ENCODE measurements at regions not wholly inside any gene's neighbourhood (a gene's known extent, or its start where the extent isn't known, plus 50 kb on each side); places are given as distances from the start of the nearest gene placed in this dataset.

- no peak for ATAC-seq (ENCODE audit: low FRiP score)
- H3K27me3 ChIP-seq (ENCODE audit: control insufficient read depth in 1 of 2, insufficient read depth in 2 of 2, low read length in 1 of 2): no peaks in the 10 kb centered on the region
- intact Hi-C loops (cut with DNase I): loop anchor here in 1 of 2 donors (10.0 kb wide), 1 partner anchor 135 kb away; no protein-coding TSS in a partner anchor
- no peak overlapping the region for H3K4me3 ChIP-seq (ENCODE audit: low read length in 2 of 2)
- DNase-seq: no peak
- H3K4me1 ChIP-seq (ENCODE audit: control insufficient read depth in 1 of 2, insufficient read depth in 2 of 2, low read length in 2 of 2): no peaks in the 10 kb centered on the region
- no peak overlapping the region for H3K27ac ChIP-seq (ENCODE audit: low read depth in 1 of 2, low read length in 2 of 2)
- no peaks in the 10 kb centered on the region for H3K9me3 ChIP-seq (ENCODE audit: control insufficient read depth, low read length)
- H3K36me3 ChIP-seq (ENCODE audit: control insufficient read depth in 1 of 2, insufficient read depth in 2 of 2, low read length in 1 of 2): no peaks in the 10 kb centered on the region
- 1% methylated on average over 2 of the region's 2 CpGs for WGBS, 2 donors
These were observed 116.9 kb upstream of the ARRDC3 start for GRCh38 chr5:91499943-91500531.

- Histone ChIP-seq H3K4me3 (ENCODE audit: low read length in 2 of 2) (no peak overlapping the region), H3K4me1 (ENCODE audit: control insufficient read depth in 1 of 2, insufficient read depth in 2 of 2, low read length in 2 of 2) (no peaks in the 10 kb centered on the region), H3K9me3 (ENCODE audit: control insufficient read depth, low read length) (no peaks in the 10 kb centered on the region), H3K36me3 (ENCODE audit: control insufficient read depth in 1 of 2, insufficient read depth in 2 of 2, low read length in 1 of 2) (no peaks in the 10 kb centered on the region), H3K27me3 (ENCODE audit: control insufficient read depth in 1 of 2, insufficient read depth in 2 of 2, low read length in 1 of 2) (no peaks in the 10 kb centered on the region), H3K27ac (ENCODE audit: low read depth in 1 of 2, low read length in 2 of 2) (no peak overlapping the region)
- ATAC-seq (ENCODE audit: low FRiP score): no peak
- intact Hi-C loops (cut with DNase I): no loop called here
- WGBS, 2 donors: 88 to 89% methylated on average over 2 of the region's 2 CpGs
- no peak for DNase-seq
These were observed 112.6 kb upstream of the ARRDC3 start for GRCh38 chr5:91495699-91496098.

- H3K27ac ChIP-seq (ENCODE audit: low read depth in 1 of 2, low read length in 2 of 2): no peak overlapping the region
- H3K27me3 ChIP-seq (ENCODE audit: control insufficient read depth in 1 of 2, insufficient read depth in 2 of 2, low read length in 1 of 2): no peaks in the 10 kb centered on the region
- 81 to 82% methylated on average over 4 of the region's 4 CpGs for WGBS, 2 donors
- no peak for ATAC-seq (ENCODE audit: low FRiP score)
- no peak for DNase-seq
- H3K4me3 ChIP-seq (ENCODE audit: low read length in 2 of 2): no peak overlapping the region
- no peaks in the 10 kb centered on the region for H3K9me3 ChIP-seq (ENCODE audit: control insufficient read depth, low read length)
- no peaks in the 10 kb centered on the region for H3K36me3 ChIP-seq (ENCODE audit: control insufficient read depth in 1 of 2, insufficient read depth in 2 of 2, low read length in 1 of 2)
- no peaks in the 10 kb centered on the region for H3K4me1 ChIP-seq (ENCODE audit: control insufficient read depth in 1 of 2, insufficient read depth in 2 of 2, low read length in 2 of 2)
- intact Hi-C loops (cut with DNase I): no loop called here
These were observed 111.4 kb upstream of the ARRDC3 start for GRCh38 chr5:91494447-91494996.

DNA sequence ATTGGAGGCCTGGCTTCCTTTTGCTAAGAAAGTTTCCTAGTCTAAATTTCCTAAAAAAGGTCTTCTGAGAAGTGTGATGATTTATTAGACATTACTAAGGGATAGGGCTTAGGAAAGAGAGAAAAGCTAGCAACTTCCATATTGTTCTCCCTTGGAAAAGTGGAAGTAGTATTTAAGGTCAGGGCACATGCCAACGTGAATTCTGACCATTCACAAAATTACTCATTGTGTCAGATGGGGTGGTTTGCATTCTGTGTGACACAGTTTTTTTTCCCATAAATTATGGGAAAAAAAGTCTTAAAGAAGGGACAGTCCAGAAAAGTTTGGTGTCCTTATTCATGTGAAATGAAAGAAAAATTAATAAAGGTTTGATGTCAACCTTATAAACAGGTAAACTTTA lies 110.0 kb upstream of the ARRDC3 start:
- Histone ChIP-seq H3K27ac (ENCODE audit: low read depth in 1 of 2, low read length in 2 of 2) (no peak overlapping the region), H3K4me1 (ENCODE audit: control insufficient read depth in 1 of 2, insufficient read depth in 2 of 2, low read length in 2 of 2) (no peaks in the 10 kb centered on the region), H3K27me3 (ENCODE audit: control insufficient read depth in 1 of 2, insufficient read depth in 2 of 2, low read length in 1 of 2) (no peaks in the 10 kb centered on the region), H3K9me3 (ENCODE audit: control insufficient read depth, low read length) (peaks cover 1% of the 10 kb centered on the region), H3K36me3 (ENCODE audit: control insufficient read depth in 1 of 2, insufficient read depth in 2 of 2, low read length in 1 of 2) (no peaks in the 10 kb centered on the region), H3K4me3 (ENCODE audit: low read length in 2 of 2) (no peak overlapping the region)
- WGBS, 2 donors: 16 to 24% methylated on average over 1 of the region's 1 CpG
- ATAC-seq (ENCODE audit: low FRiP score) (no peak), DNase-seq (no peak)
- intact Hi-C loops (cut with DNase I): no loop called here

GRCh38 chr5:91491229-91491628 lies 108.1 kb upstream of the ARRDC3 start:
- Histone ChIP-seq H3K27ac (ENCODE audit: low read depth in 1 of 2, low read length in 2 of 2) (no peak overlapping the region), H3K4me1 (ENCODE audit: control insufficient read depth in 1 of 2, insufficient read depth in 2 of 2, low read length in 2 of 2) (no peaks in the 10 kb centered on the region), H3K27me3 (ENCODE audit: control insufficient read depth in 1 of 2, insufficient read depth in 2 of 2, low read length in 1 of 2) (peaks cover 0 to 3% of the 10 kb centered on the region in 2 donors), H3K9me3 (ENCODE audit: control insufficient read depth, low read length) (peaks cover 1% of the 10 kb centered on the region), H3K36me3 (ENCODE audit: control insufficient read depth in 1 of 2, insufficient read depth in 2 of 2, low read length in 1 of 2) (no peaks in the 10 kb centered on the region), H3K4me3 (ENCODE audit: low read length in 2 of 2) (no peak overlapping the region)
- 65 to 66% methylated on average over 2 of the region's 2 CpGs for WGBS, 2 donors
- intact Hi-C loops (cut with DNase I): no loop called here
- no peak for ATAC-seq (ENCODE audit: low FRiP score)
- no peak for DNase-seq

DNA sequence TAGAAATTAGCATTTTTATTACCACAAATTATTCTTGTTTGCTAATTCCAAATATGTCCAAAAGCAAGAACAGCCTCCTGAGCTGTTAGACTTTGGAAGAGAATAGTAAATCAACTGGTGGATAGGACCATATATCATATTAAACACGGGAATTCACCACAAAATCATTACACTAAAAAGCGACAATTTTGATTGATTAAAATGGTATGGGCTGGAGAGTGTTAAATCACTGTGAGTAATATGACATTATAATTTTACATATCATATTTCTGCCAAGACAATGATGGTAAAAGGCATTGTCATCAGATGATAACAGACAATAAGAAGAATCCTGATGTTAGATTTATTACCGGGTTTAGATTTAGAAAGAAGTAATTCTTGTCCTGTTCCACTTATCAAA lies 107.2 kb upstream of the ARRDC3 start:
- no peak overlapping the region for H3K27ac ChIP-seq (ENCODE audit: low read depth in 1 of 2, low read length in 2 of 2)

DNA sequence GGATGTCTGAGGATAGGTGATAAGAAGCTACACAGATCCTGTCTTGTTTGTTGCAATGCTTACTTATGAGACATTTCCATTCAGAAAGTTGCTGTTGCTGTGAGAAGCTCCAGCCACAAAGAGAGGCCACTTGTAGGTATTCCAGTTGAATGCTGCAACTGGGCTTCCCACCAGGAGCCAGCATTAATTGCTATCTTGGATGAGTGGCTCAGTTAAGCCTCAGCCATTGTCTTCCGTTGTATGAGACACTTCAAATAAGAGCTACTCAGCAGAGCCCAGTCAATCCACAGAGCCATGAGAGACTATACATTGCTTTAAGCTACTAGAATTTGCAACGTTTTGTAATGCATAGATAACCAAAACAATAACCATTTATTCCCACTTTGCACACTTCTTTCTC lies 104.3 kb upstream of the ARRDC3 start:
- intact Hi-C loops (cut with DNase I): no loop called here
- peaks cover 0 to 3% of the 10 kb centered on the region in 2 donors for H3K27me3 ChIP-seq (ENCODE audit: control insufficient read depth in 1 of 2, insufficient read depth in 2 of 2, low read length in 1 of 2)
- no peak for ATAC-seq (ENCODE audit: low FRiP score)
- H3K9me3 ChIP-seq (ENCODE audit: control insufficient read depth, low read length): peaks cover 1% of the 10 kb centered on the region
- no peak for DNase-seq
- H3K36me3 ChIP-seq (ENCODE audit: control insufficient read depth in 1 of 2, insufficient read depth in 2 of 2, low read length in 1 of 2): no peaks in the 10 kb centered on the region
- H3K27ac ChIP-seq (ENCODE audit: low read depth in 1 of 2, low read length in 2 of 2): no peak overlapping the region
- no peak overlapping the region for H3K4me3 ChIP-seq (ENCODE audit: low read length in 2 of 2)
- WGBS, 2 donors: 67 to 79% methylated on average over 2 of the region's 2 CpGs
- H3K4me1 ChIP-seq (ENCODE audit: control insufficient read depth in 1 of 2, insufficient read depth in 2 of 2, low read length in 2 of 2): no peaks in the 10 kb centered on the region

More for the DNA sequence above, 107.2 kb upstream of the ARRDC3 start:
- no peaks in the 10 kb centered on the region for H3K36me3 ChIP-seq (ENCODE audit: control insufficient read depth in 1 of 2, insufficient read depth in 2 of 2, low read length in 1 of 2)
- peaks cover 0 to 3% of the 10 kb centered on the region in 2 donors for H3K27me3 ChIP-seq (ENCODE audit: control insufficient read depth in 1 of 2, insufficient read depth in 2 of 2, low read length in 1 of 2)
- 79 to 84% methylated on average over 3 of the region's 3 CpGs for WGBS, 2 donors
- DNase-seq: no peak
- intact Hi-C loops (cut with DNase I): no loop called here
- H3K4me3 ChIP-seq (ENCODE audit: low read length in 2 of 2): no peak overlapping the region
- no peaks in the 10 kb centered on the region for H3K4me1 ChIP-seq (ENCODE audit: control insufficient read depth in 1 of 2, insufficient read depth in 2 of 2, low read length in 2 of 2)
- peaks cover 1% of the 10 kb centered on the region for H3K9me3 ChIP-seq (ENCODE audit: control insufficient read depth, low read length)
- ATAC-seq (ENCODE audit: low FRiP score): no peak

DNA sequence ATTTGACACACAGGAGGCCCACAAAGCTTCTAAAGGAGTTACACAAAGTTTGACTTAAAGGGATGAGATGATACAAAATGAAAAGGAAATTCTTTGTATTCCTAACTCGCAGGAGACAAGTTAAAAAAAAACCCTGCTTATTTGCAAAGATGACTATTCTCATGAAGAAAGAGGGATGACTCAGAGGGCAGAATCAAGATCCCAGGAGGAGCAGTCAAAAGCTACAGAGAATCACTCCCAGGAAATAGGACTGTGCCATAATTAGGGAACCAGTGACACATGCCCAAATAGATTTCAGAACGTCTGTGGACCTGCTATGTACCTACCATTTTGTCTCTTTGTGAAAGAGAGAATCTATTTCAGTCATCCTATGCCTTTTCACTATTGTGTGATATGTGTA lies 103.5 kb upstream of the ARRDC3 start:
- DNase-seq: no peak
- H3K27me3 ChIP-seq (ENCODE audit: control insufficient read depth in 1 of 2, insufficient read depth in 2 of 2, low read length in 1 of 2): peaks cover 0 to 3% of the 10 kb centered on the region in 2 donors
- H3K4me3 ChIP-seq (ENCODE audit: low read length in 2 of 2): no peak overlapping the region
- intact Hi-C loops (cut with DNase I): no loop called here
- H3K27ac ChIP-seq (ENCODE audit: low read depth in 1 of 2, low read length in 2 of 2): no peak overlapping the region
- no peak for ATAC-seq (ENCODE audit: low FRiP score)
- H3K4me1 ChIP-seq (ENCODE audit: control insufficient read depth in 1 of 2, insufficient read depth in 2 of 2, low read length in 2 of 2): no peaks in the 10 kb centered on the region
- WGBS, 2 donors: 43 to 59% methylated on average over 2 of the region's 2 CpGs
- peaks cover 1% of the 10 kb centered on the region for H3K9me3 ChIP-seq (ENCODE audit: control insufficient read depth, low read length)
- no peaks in the 10 kb centered on the region for H3K36me3 ChIP-seq (ENCODE audit: control insufficient read depth in 1 of 2, insufficient read depth in 2 of 2, low read length in 1 of 2)

- intact Hi-C loops (cut with DNase I): no loop called here
- ATAC-seq (ENCODE audit: low FRiP score) (no peak), DNase-seq (no peak)
- Histone ChIP-seq H3K4me3 (ENCODE audit: low read length in 2 of 2) (no peak overlapping the region), H3K4me1 (ENCODE audit: control insufficient read depth in 1 of 2, insufficient read depth in 2 of 2, low read length in 2 of 2) (no peaks in the 10 kb centered on the region), H3K9me3 (ENCODE audit: control insufficient read depth, low read length) (peaks cover 1% of the 10 kb centered on the region), H3K27ac (ENCODE audit: low read depth in 1 of 2, low read length in 2 of 2) (no peak overlapping the region), H3K36me3 (ENCODE audit: control insufficient read depth in 1 of 2, insufficient read depth in 2 of 2, low read length in 1 of 2) (no peaks in the 10 kb centered on the region), H3K27me3 (ENCODE audit: control insufficient read depth in 1 of 2, insufficient read depth in 2 of 2, low read length in 1 of 2) (peaks cover 0 to 3% of the 10 kb centered on the region in 2 donors)
These were observed 101.5 kb upstream of the ARRDC3 start for GRCh38 chr5:91484662-91485061.
